ENCODE measurements at regions not wholly inside any gene's neighbourhood (a gene's known extent, or its start where the extent isn't known, plus 50 kb on each side); places are given as distances from the start of the nearest gene placed in this dataset.

GRCh38 chr12:25645427-25645826 lies 92.3 kb upstream of the LMNTD1 start:
- Histone ChIP-seq H2AFZ (no peak overlapping the region), H3K79me2 (no peaks in the 10 kb centered on the region), H3K27ac (no peak overlapping the region), H3K4me2 (ENCODE audit: low read length) (no peak overlapping the region), H3K27me3 (ENCODE audit: control insufficient read depth, insufficient read depth, low read length) (no peaks in the 10 kb centered on the region), H3K9me3 (ENCODE audit: control insufficient read depth, low read length) (no peaks in the 10 kb centered on the region), H3K36me3 (ENCODE audit: control insufficient read depth, insufficient read depth, low read length) (no peaks in the 10 kb centered on the region), H3K9ac (no peak overlapping the region), H3K4me1 (no peaks in the 10 kb centered on the region), H3K4me3 (ENCODE audit: low read depth, low read length) (no peak overlapping the region)
- TF ChIP-seq CTCF (IDR thresholded peaks at IDR 0.05): no peak

GRCh38 chr12:25651931-25652330 lies 98.8 kb upstream of the LMNTD1 start:
- no peak overlapping the region for H3K27ac ChIP-seq
- H3K9me3 ChIP-seq (ENCODE audit: control insufficient read depth, low read length): no peaks in the 10 kb centered on the region
- no peaks in the 10 kb centered on the region for H3K27me3 ChIP-seq (ENCODE audit: control insufficient read depth, insufficient read depth, low read length)
- H3K4me2 ChIP-seq (ENCODE audit: low read length): no peak overlapping the region
- no peak overlapping the region for H3K4me3 ChIP-seq (ENCODE audit: low read depth, low read length)
- no peak overlapping the region for H3K9ac ChIP-seq
- no peak for TF ChIP-seq CTCF (IDR thresholded peaks at IDR 0.05)
- H3K4me1 ChIP-seq: no peaks in the 10 kb centered on the region
- H2AFZ ChIP-seq: no peak overlapping the region
- H3K79me2 ChIP-seq: no peaks in the 10 kb centered on the region
- H3K36me3 ChIP-seq (ENCODE audit: control insufficient read depth, insufficient read depth, low read length): no peaks in the 10 kb centered on the region

GRCh38 chr12:25652371-25652770 lies 99.3 kb upstream of the LMNTD1 start:
- no peaks in the 10 kb centered on the region for H3K36me3 ChIP-seq (ENCODE audit: control insufficient read depth, insufficient read depth, low read length)
- H3K9me3 ChIP-seq (ENCODE audit: control insufficient read depth, low read length): no peaks in the 10 kb centered on the region
- no peak overlapping the region for H3K9ac ChIP-seq
- H3K4me2 ChIP-seq (ENCODE audit: low read length): no peak overlapping the region
- no peak overlapping the region for H2AFZ ChIP-seq
- H3K79me2 ChIP-seq: no peaks in the 10 kb centered on the region
- no peak overlapping the region for H3K27ac ChIP-seq
- no peak overlapping the region for H3K4me3 ChIP-seq (ENCODE audit: low read depth, low read length)
- TF ChIP-seq CTCF (IDR thresholded peaks at IDR 0.05): no peak
- no peaks in the 10 kb centered on the region for H3K27me3 ChIP-seq (ENCODE audit: control insufficient read depth, insufficient read depth, low read length)
- no peaks in the 10 kb centered on the region for H3K4me1 ChIP-seq

- Histone ChIP-seq H3K4me3 (ENCODE audit: low read depth, low read length) (no peak overlapping the region), H3K36me3 (ENCODE audit: control insufficient read depth, insufficient read depth, low read length) (no peaks in the 10 kb centered on the region), H3K4me1 (no peaks in the 10 kb centered on the region), H3K9me3 (ENCODE audit: control insufficient read depth, low read length) (no peaks in the 10 kb centered on the region), H3K4me2 (ENCODE audit: low read length) (no peak overlapping the region), H3K9ac (no peak overlapping the region), H2AFZ (no peak overlapping the region), H3K27me3 (ENCODE audit: control insufficient read depth, insufficient read depth, low read length) (no peaks in the 10 kb centered on the region), H3K27ac (no peak overlapping the region), H3K79me2 (no peaks in the 10 kb centered on the region)
- TF ChIP-seq CTCF (IDR thresholded peaks at IDR 0.05): no peak
Measured at GRCh38 chr12:25653487-25654175, 100.5 kb upstream of the LMNTD1 start.

- H3K4me3 ChIP-seq (ENCODE audit: low read depth, low read length): no peak overlapping the region
- H3K27me3 ChIP-seq (ENCODE audit: control insufficient read depth, insufficient read depth, low read length): no peaks in the 10 kb centered on the region
- no peaks in the 10 kb centered on the region for H3K9me3 ChIP-seq (ENCODE audit: control insufficient read depth, low read length)
- H3K9ac ChIP-seq: no peak overlapping the region
- no peak for TF ChIP-seq CTCF (IDR thresholded peaks at IDR 0.05)
- no peaks in the 10 kb centered on the region for H3K36me3 ChIP-seq (ENCODE audit: control insufficient read depth, insufficient read depth, low read length)
- H3K27ac ChIP-seq: no peak overlapping the region
- no peak overlapping the region for H2AFZ ChIP-seq
- no peak overlapping the region for H3K4me2 ChIP-seq (ENCODE audit: low read length)
- H3K79me2 ChIP-seq: no peaks in the 10 kb centered on the region
- H3K4me1 ChIP-seq: no peaks in the 10 kb centered on the region
Measured at GRCh38 chr12:25655702-25656101, 102.6 kb upstream of the LMNTD1 start.
